GM23338 (cell line): ENCODE measurements at regions not wholly inside any gene's neighbourhood (a gene's known extent, or its start where the extent isn't known, plus 50 kb on each side); places are given as distances from the start of the nearest gene placed in this dataset.

ENCODE experiments used
- ATAC-seq: fragments of 200-7000 bp; cut with Tn5 transposase; 3 replicates; pipeline ENCODE4 v1.9.1; 2020
- DNase-seq: peaks from one replicate; pipeline ENCODE4 v3.0.0-alpha.2; 2015; ENCODE audit warnings: low spot score
- H2AFZ ChIP-seq: fragments of 200-600 bp; sonication (generic); 2 replicates; pipeline ENCODE4 v1.8.0; 2016; ENCODE audit warnings: antibody characterized with exemption, mild to moderate bottlenecking, moderate library complexity
- H3F3A ChIP-seq: fragments of 200-600 bp; sonication (generic); replicated peaks from 2 replicates; pipeline ENCODE4 v1.8.0; 2017; ENCODE audit warnings: antibody characterized with exemption, mixed run types, low read depth
- H3K27ac ChIP-seq: fragments of 200-600 bp; sonication (generic); 2 replicates; pipeline ENCODE4 v1.6.1; 2016; ENCODE audit warnings: low read depth
- H3K27me3 ChIP-seq: fragments of 200-600 bp; sonication (generic); 2 replicates; pipeline ENCODE4 v1.8.0; 2016; ENCODE audit warnings: mild to moderate bottlenecking, mixed run types, moderate library complexity; ENCODE audit not compliant: insufficient read depth
- H3K36me3 ChIP-seq: fragments of 200-600 bp; sonication (generic); 2 replicates; pipeline ENCODE4 v1.8.0; 2016; ENCODE audit warnings: mild to moderate bottlenecking; ENCODE audit not compliant: insufficient read depth
- H3K4me1 ChIP-seq: fragments of 200-600 bp; sonication (generic); 2 replicates; pipeline ENCODE4 v1.8.0; 2016; ENCODE audit warnings: mild to moderate bottlenecking, moderate library complexity; ENCODE audit not compliant: insufficient read depth
- H3K4me2 ChIP-seq: fragments of 200-600 bp; sonication (generic); 2 replicates; pipeline ENCODE4 v1.7.1; 2017; ENCODE audit warnings: mixed run types
- H3K4me3 ChIP-seq: fragments of 200-600 bp; sonication (generic); 2 replicates; pipeline ENCODE4 v1.6.1; 2016; ENCODE audit warnings: mixed run types
- H3K79me2 ChIP-seq: fragments of 200-600 bp; sonication (generic); replicated peaks from 2 replicates; pipeline ENCODE4 v1.8.0; 2017; ENCODE audit warnings: mild to moderate bottlenecking; ENCODE audit not compliant: insufficient read depth
- H3K9me2 ChIP-seq: fragments of 200-600 bp; sonication (generic); 2 replicates; pipeline ENCODE4 v1.8.0; 2017; ENCODE audit not compliant: insufficient read depth
- H4K20me1 ChIP-seq: fragments of 200-600 bp; sonication (generic); replicated peaks from 2 replicates; pipeline ENCODE4 v1.8.0; 2017; ENCODE audit warnings: mild to moderate bottlenecking; ENCODE audit not compliant: insufficient read depth
- H3K27ac Mint-ChIP-seq: 2 replicates; pipeline ENCODE4 v1.8.0; 2020; ENCODE audit warnings: inconsistent platforms, mild to moderate bottlenecking, moderate library complexity, mixed read lengths
- H3K27me3 Mint-ChIP-seq: 3 replicates; pipeline ENCODE4 v1.8.0; 2022; ENCODE audit warnings: low read depth, mild to moderate bottlenecking, moderate library complexity, mixed read lengths, inconsistent platforms; ENCODE audit not compliant: insufficient read depth, poor library complexity
- H3K36me3 Mint-ChIP-seq: 3 replicates; pipeline ENCODE4 v1.8.0; 2021; ENCODE audit warnings: low read depth, mild to moderate bottlenecking, inconsistent platforms, moderate library complexity, mixed read lengths
- H3K4me1 Mint-ChIP-seq: 3 replicates; pipeline ENCODE4 v1.8.0; 2020; ENCODE audit warnings: mild to moderate bottlenecking, inconsistent platforms, mixed read lengths
- H3K4me3 Mint-ChIP-seq: 3 replicates; pipeline ENCODE4 v1.8.0; 2021; ENCODE audit warnings: moderate library complexity, mild to moderate bottlenecking, inconsistent platforms, mixed read lengths
- H3K9me3 Mint-ChIP-seq: 3 replicates; pipeline ENCODE4 v1.8.0; 2020; ENCODE audit warnings: moderate library complexity, mild to moderate bottlenecking, inconsistent platforms, mixed read lengths
- CREB1 ChIP-seq: fragments of 250-450 bp; sonication (Bioruptor Pico); IDR thresholded peaks from 2 replicates; pipeline ENCODE4 v1.5.0; 2020; ENCODE audit warnings: low read depth, mild to moderate bottlenecking, moderate library complexity
- EZH2 ChIP-seq: fragments of 200-600 bp; sonication (generic); IDR thresholded peaks from one replicate; pipeline ENCODE4 v1.8.0; 2017; ENCODE audit warnings: antibody characterized with exemption, mild to moderate bottlenecking, low read depth; ENCODE audit not compliant: unreplicated experiment
- EZH2phosphoT487 ChIP-seq: fragments of 200-600 bp; sonication (generic); IDR thresholded peaks from one replicate; pipeline ENCODE4 v1.8.1; 2018; ENCODE audit warnings: antibody characterized with exemption; ENCODE audit not compliant: unreplicated experiment
- JUNB ChIP-seq: IDR thresholded peaks from one replicate; pipeline ENCODE4 v1.6.1; 2016; ENCODE audit warnings: antibody characterized with exemption; ENCODE audit not compliant: unreplicated experiment
- NANOG ChIP-seq: IDR thresholded peaks from 2 replicates; pipeline ENCODE4 v1.6.1; 2016; ENCODE audit warnings: antibody characterized with exemption, borderline replicate concordance
- POLR2AphosphoS5 ChIP-seq: IDR thresholded peaks from 2 replicates; pipeline ENCODE4 v1.6.1; 2016; ENCODE audit warnings: antibody characterized with exemption, low read depth
- ZNF114 ChIP-seq: fragments of 250-450 bp; sonication (Bioruptor Pico); IDR thresholded peaks from 2 replicates; pipeline ENCODE4 v1.5.0; 2020; ENCODE audit warnings: mild to moderate bottlenecking, moderate library complexity
- ZNF331 ChIP-seq: fragments of 250-450 bp; sonication (Bioruptor Pico); IDR thresholded peaks from 2 replicates; pipeline ENCODE4 v1.5.0; 2020; ENCODE audit warnings: low read depth, mild to moderate bottlenecking, moderate library complexity
- TF ChIP-seq, protein P1 (sequence below), 2 experiments: fragments of 200-600 bp in 1 of 2; sonication (generic) in 1 of 2; conservative IDR thresholded peaks; 2 replicates each; pipeline versions ENCODE4 v1.5.1 to v1.6.1; 2016 to 2017; ENCODE audit warnings: antibody characterized with exemption in 2 of 2, low read depth in 2 of 2, mild to moderate bottlenecking in 2 of 2, moderate library complexity in 1 of 2
- TF ChIP-seq, protein P2 (sequence below): IDR thresholded peaks from 2 replicates; pipeline ENCODE4 v1.6.1; 2016; ENCODE audit warnings: antibody characterized with exemption
- TF ChIP-seq, protein P3 (sequence below): fragments of 250-450 bp; sonication (Bioruptor Pico); IDR thresholded peaks from 2 replicates; pipeline ENCODE4 v1.5.0; 2020; ENCODE audit warnings: mild to moderate bottlenecking, moderate library complexity
- TF ChIP-seq, protein P4 (sequence below): IDR thresholded peaks from one replicate; pipeline ENCODE4 v1.6.1; 2018; ENCODE audit warnings: antibody characterized with exemption; ENCODE audit not compliant: unreplicated experiment

DNA sequence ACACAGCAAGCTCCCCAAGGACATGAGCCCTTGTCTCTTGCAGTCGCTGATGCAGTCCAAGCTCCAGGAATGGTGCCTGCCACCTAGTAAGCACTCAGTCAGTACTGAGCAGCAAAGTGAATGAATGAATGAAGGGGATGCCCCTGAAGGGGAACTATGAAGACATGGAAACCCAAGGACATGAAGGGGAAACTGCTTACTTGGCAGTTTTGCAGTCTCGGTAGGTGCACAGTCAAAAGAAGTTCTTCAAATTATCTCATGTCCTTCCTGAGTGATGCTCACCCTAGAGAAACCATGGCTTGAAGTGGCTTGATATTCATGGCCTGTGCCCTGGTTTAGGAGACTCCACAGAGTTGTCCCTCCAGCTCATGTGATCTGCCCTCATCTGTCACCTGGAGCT is 102.1 kb upstream of the DLX2 start:
- ATAC-seq, result no peak

More for the DNA sequence above, 102.1 kb upstream of the DLX2 start:
- H2AFZ ChIP-seq, result peak overlapping the region; percentile 88
- H3K4me1 Mint-ChIP-seq, result peaks cover 10% of the 10 kb centered on the region
- H3K4me1 ChIP-seq, result peaks cover 12% of the 10 kb centered on the region; the same call in 1 of the 2 replicates
- no peaks in the 10 kb centered on the region for H3K79me2 ChIP-seq
- no peak overlapping the region for H3K4me3 ChIP-seq
- no peaks in the 10 kb centered on the region for H4K20me1 ChIP-seq
- TF ChIP-seq CREB1 (CRISPR knock-in tag), result no peak
- TF ChIP-seq, protein P1, sequence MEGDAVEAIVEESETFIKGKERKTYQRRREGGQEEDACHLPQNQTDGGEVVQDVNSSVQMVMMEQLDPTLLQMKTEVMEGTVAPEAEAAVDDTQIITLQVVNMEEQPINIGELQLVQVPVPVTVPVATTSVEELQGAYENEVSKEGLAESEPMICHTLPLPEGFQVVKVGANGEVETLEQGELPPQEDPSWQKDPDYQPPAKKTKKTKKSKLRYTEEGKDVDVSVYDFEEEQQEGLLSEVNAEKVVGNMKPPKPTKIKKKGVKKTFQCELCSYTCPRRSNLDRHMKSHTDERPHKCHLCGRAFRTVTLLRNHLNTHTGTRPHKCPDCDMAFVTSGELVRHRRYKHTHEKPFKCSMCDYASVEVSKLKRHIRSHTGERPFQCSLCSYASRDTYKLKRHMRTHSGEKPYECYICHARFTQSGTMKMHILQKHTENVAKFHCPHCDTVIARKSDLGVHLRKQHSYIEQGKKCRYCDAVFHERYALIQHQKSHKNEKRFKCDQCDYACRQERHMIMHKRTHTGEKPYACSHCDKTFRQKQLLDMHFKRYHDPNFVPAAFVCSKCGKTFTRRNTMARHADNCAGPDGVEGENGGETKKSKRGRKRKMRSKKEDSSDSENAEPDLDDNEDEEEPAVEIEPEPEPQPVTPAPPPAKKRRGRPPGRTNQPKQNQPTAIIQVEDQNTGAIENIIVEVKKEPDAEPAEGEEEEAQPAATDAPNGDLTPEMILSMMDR (conservative IDR thresholded peaks at IDR 0.05; ENCODE audit: low read depth in 2 of 2), result no peak
- no peak for TF ChIP-seq ZNF114 (CRISPR knock-in tag)
- TF ChIP-seq NANOG, result no peak
- no peak for TF ChIP-seq JUNB
- TF ChIP-seq EZH2, result no peak
- TF ChIP-seq ZNF331, result no peak
- no peak for TF ChIP-seq EZH2phosphoT487
- TF ChIP-seq, protein P2, sequence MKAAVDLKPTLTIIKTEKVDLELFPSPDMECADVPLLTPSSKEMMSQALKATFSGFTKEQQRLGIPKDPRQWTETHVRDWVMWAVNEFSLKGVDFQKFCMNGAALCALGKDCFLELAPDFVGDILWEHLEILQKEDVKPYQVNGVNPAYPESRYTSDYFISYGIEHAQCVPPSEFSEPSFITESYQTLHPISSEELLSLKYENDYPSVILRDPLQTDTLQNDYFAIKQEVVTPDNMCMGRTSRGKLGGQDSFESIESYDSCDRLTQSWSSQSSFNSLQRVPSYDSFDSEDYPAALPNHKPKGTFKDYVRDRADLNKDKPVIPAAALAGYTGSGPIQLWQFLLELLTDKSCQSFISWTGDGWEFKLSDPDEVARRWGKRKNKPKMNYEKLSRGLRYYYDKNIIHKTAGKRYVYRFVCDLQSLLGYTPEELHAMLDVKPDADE, result no peak
- TF ChIP-seq POLR2AphosphoS5, result no peak
- TF ChIP-seq, protein P3, sequence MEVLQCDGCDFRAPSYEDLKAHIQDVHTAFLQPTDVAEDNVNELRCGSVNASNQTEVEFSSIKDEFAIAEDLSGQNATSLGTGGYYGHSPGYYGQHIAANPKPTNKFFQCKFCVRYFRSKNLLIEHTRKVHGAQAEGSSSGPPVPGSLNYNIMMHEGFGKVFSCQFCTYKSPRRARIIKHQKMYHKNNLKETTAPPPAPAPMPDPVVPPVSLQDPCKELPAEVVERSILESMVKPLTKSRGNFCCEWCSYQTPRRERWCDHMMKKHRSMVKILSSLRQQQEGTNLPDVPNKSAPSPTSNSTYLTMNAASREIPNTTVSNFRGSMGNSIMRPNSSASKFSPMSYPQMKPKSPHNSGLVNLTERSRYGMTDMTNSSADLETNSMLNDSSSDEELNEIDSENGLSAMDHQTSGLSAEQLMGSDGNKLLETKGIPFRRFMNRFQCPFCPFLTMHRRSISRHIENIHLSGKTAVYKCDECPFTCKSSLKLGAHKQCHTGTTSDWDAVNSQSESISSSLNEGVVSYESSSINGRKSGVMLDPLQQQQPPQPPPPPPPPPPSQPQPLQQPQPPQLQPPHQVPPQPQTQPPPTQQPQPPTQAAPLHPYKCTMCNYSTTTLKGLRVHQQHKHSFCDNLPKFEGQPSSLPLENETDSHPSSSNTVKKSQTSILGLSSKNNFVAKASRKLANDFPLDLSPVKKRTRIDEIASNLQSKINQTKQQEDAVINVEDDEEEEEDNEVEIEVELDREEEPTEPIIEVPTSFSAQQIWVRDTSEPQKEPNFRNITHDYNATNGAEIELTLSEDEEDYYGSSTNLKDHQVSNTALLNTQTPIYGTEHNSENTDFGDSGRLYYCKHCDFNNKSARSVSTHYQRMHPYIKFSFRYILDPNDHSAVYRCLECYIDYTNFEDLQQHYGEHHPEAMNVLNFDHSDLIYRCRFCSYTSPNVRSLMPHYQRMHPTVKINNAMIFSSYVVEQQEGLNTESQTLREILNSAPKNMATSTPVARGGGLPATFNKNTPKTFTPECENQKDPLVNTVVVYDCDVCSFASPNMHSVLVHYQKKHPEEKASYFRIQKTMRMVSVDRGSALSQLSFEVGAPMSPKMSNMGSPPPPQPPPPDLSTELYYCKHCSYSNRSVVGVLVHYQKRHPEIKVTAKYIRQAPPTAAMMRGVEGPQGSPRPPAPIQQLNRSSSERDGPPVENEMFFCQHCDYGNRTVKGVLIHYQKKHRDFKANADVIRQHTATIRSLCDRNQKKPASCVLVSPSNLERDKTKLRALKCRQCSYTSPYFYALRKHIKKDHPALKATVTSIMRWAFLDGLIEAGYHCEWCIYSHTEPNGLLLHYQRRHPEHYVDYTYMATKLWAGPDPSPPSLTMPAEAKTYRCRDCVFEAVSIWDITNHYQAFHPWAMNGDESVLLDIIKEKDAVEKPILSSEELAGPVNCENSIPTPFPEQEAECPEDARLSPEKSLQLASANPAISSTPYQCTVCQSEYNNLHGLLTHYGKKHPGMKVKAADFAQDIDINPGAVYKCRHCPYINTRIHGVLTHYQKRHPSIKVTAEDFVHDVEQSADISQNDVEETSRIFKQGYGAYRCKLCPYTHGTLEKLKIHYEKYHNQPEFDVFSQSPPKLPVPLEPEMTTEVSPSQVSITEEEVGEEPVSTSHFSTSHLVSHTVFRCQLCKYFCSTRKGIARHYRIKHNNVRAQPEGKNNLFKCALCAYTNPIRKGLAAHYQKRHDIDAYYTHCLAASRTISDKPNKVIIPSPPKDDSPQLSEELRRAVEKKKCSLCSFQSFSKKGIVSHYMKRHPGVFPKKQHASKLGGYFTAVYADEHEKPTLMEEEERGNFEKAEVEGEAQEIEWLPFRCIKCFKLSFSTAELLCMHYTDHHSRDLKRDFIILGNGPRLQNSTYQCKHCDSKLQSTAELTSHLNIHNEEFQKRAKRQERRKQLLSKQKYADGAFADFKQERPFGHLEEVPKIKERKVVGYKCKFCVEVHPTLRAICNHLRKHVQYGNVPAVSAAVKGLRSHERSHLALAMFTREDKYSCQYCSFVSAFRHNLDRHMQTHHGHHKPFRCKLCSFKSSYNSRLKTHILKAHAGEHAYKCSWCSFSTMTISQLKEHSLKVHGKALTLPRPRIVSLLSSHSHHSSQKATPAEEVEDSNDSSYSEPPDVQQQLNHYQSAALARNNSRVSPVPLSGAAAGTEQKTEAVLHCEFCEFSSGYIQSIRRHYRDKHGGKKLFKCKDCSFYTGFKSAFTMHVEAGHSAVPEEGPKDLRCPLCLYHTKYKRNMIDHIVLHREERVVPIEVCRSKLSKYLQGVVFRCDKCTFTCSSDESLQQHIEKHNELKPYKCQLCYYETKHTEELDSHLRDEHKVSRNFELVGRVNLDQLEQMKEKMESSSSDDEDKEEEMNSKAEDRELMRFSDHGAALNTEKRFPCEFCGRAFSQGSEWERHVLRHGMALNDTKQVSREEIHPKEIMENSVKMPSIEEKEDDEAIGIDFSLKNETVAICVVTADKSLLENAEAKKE, result no peak
- TF ChIP-seq, protein P4, sequence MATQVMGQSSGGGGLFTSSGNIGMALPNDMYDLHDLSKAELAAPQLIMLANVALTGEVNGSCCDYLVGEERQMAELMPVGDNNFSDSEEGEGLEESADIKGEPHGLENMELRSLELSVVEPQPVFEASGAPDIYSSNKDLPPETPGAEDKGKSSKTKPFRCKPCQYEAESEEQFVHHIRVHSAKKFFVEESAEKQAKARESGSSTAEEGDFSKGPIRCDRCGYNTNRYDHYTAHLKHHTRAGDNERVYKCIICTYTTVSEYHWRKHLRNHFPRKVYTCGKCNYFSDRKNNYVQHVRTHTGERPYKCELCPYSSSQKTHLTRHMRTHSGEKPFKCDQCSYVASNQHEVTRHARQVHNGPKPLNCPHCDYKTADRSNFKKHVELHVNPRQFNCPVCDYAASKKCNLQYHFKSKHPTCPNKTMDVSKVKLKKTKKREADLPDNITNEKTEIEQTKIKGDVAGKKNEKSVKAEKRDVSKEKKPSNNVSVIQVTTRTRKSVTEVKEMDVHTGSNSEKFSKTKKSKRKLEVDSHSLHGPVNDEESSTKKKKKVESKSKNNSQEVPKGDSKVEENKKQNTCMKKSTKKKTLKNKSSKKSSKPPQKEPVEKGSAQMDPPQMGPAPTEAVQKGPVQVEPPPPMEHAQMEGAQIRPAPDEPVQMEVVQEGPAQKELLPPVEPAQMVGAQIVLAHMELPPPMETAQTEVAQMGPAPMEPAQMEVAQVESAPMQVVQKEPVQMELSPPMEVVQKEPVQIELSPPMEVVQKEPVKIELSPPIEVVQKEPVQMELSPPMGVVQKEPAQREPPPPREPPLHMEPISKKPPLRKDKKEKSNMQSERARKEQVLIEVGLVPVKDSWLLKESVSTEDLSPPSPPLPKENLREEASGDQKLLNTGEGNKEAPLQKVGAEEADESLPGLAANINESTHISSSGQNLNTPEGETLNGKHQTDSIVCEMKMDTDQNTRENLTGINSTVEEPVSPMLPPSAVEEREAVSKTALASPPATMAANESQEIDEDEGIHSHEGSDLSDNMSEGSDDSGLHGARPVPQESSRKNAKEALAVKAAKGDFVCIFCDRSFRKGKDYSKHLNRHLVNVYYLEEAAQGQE, result no peak
- DNase-seq, result no peak
- H3F3A ChIP-seq, result no peaks in the 10 kb centered on the region
- no peak overlapping the region for H3K4me3 Mint-ChIP-seq
- 0 out of 2 replicates have a peak overlapping the region, but pooled peaks have one; percentile 20 for H3K4me2 ChIP-seq
- H3K36me3 ChIP-seq, result peaks cover 2% of the 10 kb centered on the region
- H3K27me3 Mint-ChIP-seq, result peaks cover 4% of the 10 kb centered on the region
- H3K9me2 ChIP-seq, result no peaks in the 10 kb centered on the region
- H3K27me3 ChIP-seq, result no peaks in the 10 kb centered on the region
- peaks cover 7% of the 10 kb centered on the region for H3K36me3 Mint-ChIP-seq
- H3K27ac Mint-ChIP-seq, result no peak overlapping the region
- no peak overlapping the region for H3K27ac ChIP-seq
- H3K9me3 Mint-ChIP-seq, result peaks cover 9% of the 10 kb centered on the region
